ENCODE measurements at regions not wholly inside any gene's neighbourhood (a gene's known extent, or its start where the extent isn't known, plus 50 kb on each side); places are given as distances from the start of the nearest gene placed in this dataset.

DNA sequence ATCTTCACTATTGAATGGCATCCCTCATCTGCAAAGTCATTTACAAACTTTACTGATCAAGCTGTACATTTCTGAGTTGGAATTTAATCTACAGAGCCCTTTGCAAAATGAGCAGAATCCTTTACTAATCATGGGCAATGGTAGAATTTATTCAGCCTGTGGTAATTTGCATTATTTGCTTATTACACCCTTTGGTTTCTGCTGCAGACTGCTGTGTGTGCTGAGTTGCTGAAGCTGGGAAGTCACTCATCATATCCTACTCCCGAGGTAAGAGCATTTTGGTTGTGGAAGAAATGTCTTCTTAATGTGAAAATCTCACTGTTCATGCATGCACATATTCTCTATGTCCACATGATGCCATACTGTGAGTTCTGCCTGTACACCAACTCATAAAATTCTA is 357.4 kb upstream of the SLC39A10 start:
- no peak for TF ChIP-seq HHEX (CRISPR knock-in tag; IDR thresholded peaks at IDR 0.05)
- no peak for TF ChIP-seq BHLHE40 (IDR thresholded peaks at IDR 0.05; ENCODE audit: low read length)
- no peak for TF ChIP-seq TCF7 (IDR thresholded peaks at IDR 0.05; ENCODE audit: low read depth)
- TF ChIP-seq STAT5B (CRISPR knock-in tag; IDR thresholded peaks at IDR 0.05) = no peak
- TF ChIP-seq ZNF33B (CRISPR knock-in tag; IDR thresholded peaks at IDR 0.05) = no peak
- TF ChIP-seq DNMT1 (CRISPR knock-in tag; IDR thresholded peaks at IDR 0.05) = no peak
